OCI-M2 (cell line): ENCODE measurements at regions not wholly inside any gene's neighbourhood (a gene's known extent, or its start where the extent isn't known, plus 50 kb on each side); places are given as distances from the start of the nearest gene placed in this dataset.

Experiments
- DNase-seq: peaks from one replicate; lab custom pipeline; 2025; ENCODE audit not compliant: unreplicated experiment; lab: John Stamatoyannopoulos, UW

GRCh38 chr16:86712158-86713009, 134.0 kb downstream of the FOXL1 start:
- DNase-seq = no peak

- no peak for DNase-seq
These were observed 134.8 kb downstream of the FOXL1 start for GRCh38 chr16:86713021-86713631.

GRCh38 chr16:86714166-86714565, 135.8 kb downstream of the FOXL1 start:
- no peak for DNase-seq

GRCh38 chr16:86716649-86717048, 138.3 kb downstream of the FOXL1 start:
- DNase-seq = no peak

GRCh38 chr16:86718118-86718517, 139.8 kb downstream of the FOXL1 start:
- DNase-seq = no peak

- DNase-seq = no peak
These were observed 144.6 kb downstream of the FOXL1 start for GRCh38 chr16:86722970-86723369.

GRCh38 chr16:86723689-86724088, 145.3 kb downstream of the FOXL1 start:
- no peak for DNase-seq

GRCh38 chr16:86725401-86725800, 147.1 kb downstream of the FOXL1 start:
- DNase-seq = no peak

- DNase-seq = no peak
These were observed 148.0 kb downstream of the FOXL1 start for GRCh38 chr16:86726340-86726739.

- DNase-seq = no peak
These were observed 148.8 kb downstream of the FOXL1 start for GRCh38 chr16:86727131-86727530.

- DNase-seq = no peak
These were observed 149.3 kb downstream of the FOXL1 start for GRCh38 chr16:86727632-86728031.

- DNase-seq = no peak
These were observed 151.3 kb downstream of the FOXL1 start for GRCh38 chr16:86729686-86730085.

GRCh38 chr16:86730086-86730485, 151.7 kb downstream of the FOXL1 start:
- DNase-seq = no peak

GRCh38 chr16:86730597-86730996, 152.2 kb downstream of the FOXL1 start:
- DNase-seq = no peak

- no peak for DNase-seq
These were observed 154.4 kb downstream of the FOXL1 start for GRCh38 chr16:86732621-86733295.

GRCh38 chr16:86733546-86734254, 155.4 kb downstream of the FOXL1 start:
- DNase-seq = no peak

GRCh38 chr16:86734543-86735460, 156.5 kb downstream of the FOXL1 start:
- DNase-seq = no peak

GRCh38 chr16:86735727-86736126, 157.4 kb downstream of the FOXL1 start:
- no peak for DNase-seq

GRCh38 chr16:86736502-86736901, 158.2 kb downstream of the FOXL1 start:
- DNase-seq = no peak

- no peak for DNase-seq
These were observed 158.7 kb downstream of the FOXL1 start for GRCh38 chr16:86737083-86737482.
